ENCODE measurements at regions not wholly inside any gene's neighbourhood (a gene's known extent, or its start where the extent isn't known, plus 50 kb on each side); places are given as distances from the start of the nearest gene placed in this dataset.

DNA sequence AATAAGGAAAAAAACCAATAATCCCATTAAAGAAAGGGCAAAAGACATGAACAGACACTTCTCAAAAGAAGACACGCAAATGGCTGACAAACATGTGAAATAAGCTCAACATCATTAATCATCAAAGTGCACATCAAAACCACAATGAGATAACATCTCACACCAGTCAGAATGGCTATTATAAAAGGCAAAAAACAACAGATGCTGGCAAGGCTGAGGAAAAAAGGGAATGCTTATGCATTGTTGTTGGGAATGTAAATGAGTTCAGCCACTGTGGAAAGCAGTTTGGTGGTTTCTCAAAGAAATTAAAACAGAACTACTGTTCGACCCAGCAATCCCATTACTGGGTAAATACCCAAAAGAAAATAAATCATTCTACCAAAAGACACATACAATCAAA, 285.6 kb downstream of the NR4A2 start:
- Histone ChIP-seq H2AK5ac (ENCODE audit: low read depth, low read length) (no peak overlapping the region), H3K56ac (replicated peaks; ENCODE audit: insufficient read length, low read depth, low read length) (no peak overlapping the region), H3K9me3 (ENCODE audit: insufficient read depth in 2 of 2, low read depth in 1 of 2, low read length in 1 of 2) (no peaks in the 10 kb centered on the region), H3K79me2 (ENCODE audit: control insufficient read depth in 1 of 2, insufficient read depth in 2 of 2, low read length in 2 of 2) (no peaks in the 10 kb centered on the region), H2BK15ac (ENCODE audit: low read length) (no peak overlapping the region), H3K23ac (ENCODE audit: insufficient read length) (no peak overlapping the region), H3K9ac (replicated peaks in 1 of 4; ENCODE audit: extremely low read depth in 1 of 4, low read depth in 3 of 4, low read length in 3 of 4) (no peak overlapping the region), H3K4ac (replicated peaks; ENCODE audit: insufficient read length, low read depth, low read length) (no peak overlapping the region), H2AFZ (ENCODE audit: low read length) (no peak overlapping the region), H3K4me2 (ENCODE audit: insufficient read depth in 1 of 2, low read depth in 2 of 2, low read length in 2 of 2) (no peak overlapping the region), H3K4me3 (ENCODE audit: extremely low read depth in 1 of 4, insufficient read depth in 2 of 4, low read depth in 3 of 4, low read length in 4 of 4) (no peak overlapping the region), H3K27me3 (replicated peaks in 1 of 4; ENCODE audit: control insufficient read depth in 3 of 4, extremely low read depth in 1 of 4, insufficient read depth in 3 of 4, low read length in 3 of 4) (no peaks in the 10 kb centered on the region), H4K20me1 (replicated peaks in 1 of 2; ENCODE audit: control insufficient read depth in 1 of 2, insufficient read depth in 2 of 2, low read length in 2 of 2) (no peaks in the 10 kb centered on the region), H2BK120ac (replicated peaks; ENCODE audit: low read depth, low read length) (no peak overlapping the region), H3K79me1 (ENCODE audit: low read depth, low read length) (no peaks in the 10 kb centered on the region), H4K91ac (replicated peaks; ENCODE audit: insufficient read length, low read length) (no peak overlapping the region), H3K14ac (ENCODE audit: insufficient read length) (no peak overlapping the region), H2BK12ac (ENCODE audit: low read depth, low read length) (no peak overlapping the region), H2BK20ac (ENCODE audit: low read length) (no peak overlapping the region), H3K36me3 (ENCODE audit: control insufficient read depth in 2 of 4, insufficient read depth in 4 of 4, low read length in 3 of 4) (no peaks in the 10 kb centered on the region), H3K18ac (ENCODE audit: extremely low read depth, low read length) (no peak overlapping the region), H4K5ac (ENCODE audit: insufficient read length, low read depth, low read length) (no peak overlapping the region), H3K23me2 (ENCODE audit: low read depth, low read length) (no peaks in the 10 kb centered on the region), H3K4me1 (replicated peaks in 1 of 4; ENCODE audit: control insufficient read depth in 3 of 4, insufficient read depth in 4 of 4, low read length in 3 of 4) (peaks cover 0 to 5% (median 0%) of the 10 kb centered on the region in 4 experiments; a peak in 3 of 7 replicates), H3K27ac (ENCODE audit: low read depth, low read length) (no peak overlapping the region), H2BK5ac (ENCODE audit: low read depth, low read length) (no peak overlapping the region), H4K8ac (ENCODE audit: extremely low read depth, insufficient read depth, low read length) (no peak overlapping the region)
- ChIA-PET POLR2A (ENCODE audit: partially characterized antibody) (no interaction called here), CTCF (ENCODE audit: partially characterized antibody) (no interaction called here)
- TF ChIP-seq SP2 (IDR thresholded peaks at IDR 0.05; ENCODE audit: low read length) (no peak), TCF12 (IDR thresholded peaks at IDR 0.05; ENCODE audit: low read depth, low read length) (no peak)
- DNase-seq (ENCODE audit: low read depth in 1 of 2, low spot score in 2 of 2) (no peak), FAIRE-seq (no peak)
- WGBS, 2 experiments (ENCODE audit: extremely low coverage in 1 of 2, insufficient coverage in 1 of 2, insufficient read length in 1 of 2, insufficient replicate concordance in 2 of 2, low coverage in 1 of 2, low lambda C conversion rate in 2 of 2, missing lambda C conversion rate in 1 of 2) = 90% methylated on average over 2 of the region's 2 CpGs; no CpG with 5 or more reads in 1 of the 2 experiments

All from H1 (cell line).